GM23338 (cell line): ENCODE measurements at regions not wholly inside any gene's neighbourhood (a gene's known extent, or its start where the extent isn't known, plus 50 kb on each side); places are given as distances from the start of the nearest gene placed in this dataset.

ENCODE experiments used
- ATAC-seq: fragments of 200-7000 bp; cut with Tn5 transposase; 3 replicates; pipeline ENCODE4 v1.9.1; 2020
- DNase-seq: peaks from one replicate; pipeline ENCODE4 v3.0.0-alpha.2; 2015; ENCODE audit warnings: low spot score
- H2AFZ ChIP-seq: fragments of 200-600 bp; sonication (generic); 2 replicates; pipeline ENCODE4 v1.8.0; 2016; ENCODE audit warnings: antibody characterized with exemption, mild to moderate bottlenecking, moderate library complexity
- H3F3A ChIP-seq: fragments of 200-600 bp; sonication (generic); replicated peaks from 2 replicates; pipeline ENCODE4 v1.8.0; 2017; ENCODE audit warnings: antibody characterized with exemption, mixed run types, low read depth
- H3K27ac ChIP-seq: fragments of 200-600 bp; sonication (generic); 2 replicates; pipeline ENCODE4 v1.6.1; 2016; ENCODE audit warnings: low read depth
- H3K27me3 ChIP-seq: fragments of 200-600 bp; sonication (generic); 2 replicates; pipeline ENCODE4 v1.8.0; 2016; ENCODE audit warnings: mild to moderate bottlenecking, mixed run types, moderate library complexity; ENCODE audit not compliant: insufficient read depth
- H3K36me3 ChIP-seq: fragments of 200-600 bp; sonication (generic); 2 replicates; pipeline ENCODE4 v1.8.0; 2016; ENCODE audit warnings: mild to moderate bottlenecking; ENCODE audit not compliant: insufficient read depth
- H3K4me1 ChIP-seq: fragments of 200-600 bp; sonication (generic); 2 replicates; pipeline ENCODE4 v1.8.0; 2016; ENCODE audit warnings: mild to moderate bottlenecking, moderate library complexity; ENCODE audit not compliant: insufficient read depth
- H3K4me2 ChIP-seq: fragments of 200-600 bp; sonication (generic); 2 replicates; pipeline ENCODE4 v1.7.1; 2017; ENCODE audit warnings: mixed run types
- H3K4me3 ChIP-seq: fragments of 200-600 bp; sonication (generic); 2 replicates; pipeline ENCODE4 v1.6.1; 2016; ENCODE audit warnings: mixed run types
- H3K79me2 ChIP-seq: fragments of 200-600 bp; sonication (generic); replicated peaks from 2 replicates; pipeline ENCODE4 v1.8.0; 2017; ENCODE audit warnings: mild to moderate bottlenecking; ENCODE audit not compliant: insufficient read depth
- H3K9me2 ChIP-seq: fragments of 200-600 bp; sonication (generic); 2 replicates; pipeline ENCODE4 v1.8.0; 2017; ENCODE audit not compliant: insufficient read depth
- H4K20me1 ChIP-seq: fragments of 200-600 bp; sonication (generic); replicated peaks from 2 replicates; pipeline ENCODE4 v1.8.0; 2017; ENCODE audit warnings: mild to moderate bottlenecking; ENCODE audit not compliant: insufficient read depth
- H3K27ac Mint-ChIP-seq: 2 replicates; pipeline ENCODE4 v1.8.0; 2020; ENCODE audit warnings: inconsistent platforms, mild to moderate bottlenecking, moderate library complexity, mixed read lengths
- H3K27me3 Mint-ChIP-seq: 3 replicates; pipeline ENCODE4 v1.8.0; 2022; ENCODE audit warnings: low read depth, mild to moderate bottlenecking, moderate library complexity, mixed read lengths, inconsistent platforms; ENCODE audit not compliant: insufficient read depth, poor library complexity
- H3K36me3 Mint-ChIP-seq: 3 replicates; pipeline ENCODE4 v1.8.0; 2021; ENCODE audit warnings: low read depth, mild to moderate bottlenecking, inconsistent platforms, moderate library complexity, mixed read lengths
- H3K4me1 Mint-ChIP-seq: 3 replicates; pipeline ENCODE4 v1.8.0; 2020; ENCODE audit warnings: mild to moderate bottlenecking, inconsistent platforms, mixed read lengths
- H3K4me3 Mint-ChIP-seq: 3 replicates; pipeline ENCODE4 v1.8.0; 2021; ENCODE audit warnings: moderate library complexity, mild to moderate bottlenecking, inconsistent platforms, mixed read lengths
- H3K9me3 Mint-ChIP-seq: 3 replicates; pipeline ENCODE4 v1.8.0; 2020; ENCODE audit warnings: moderate library complexity, mild to moderate bottlenecking, inconsistent platforms, mixed read lengths
- CTCF ChIP-seq, 2 experiments: fragments of 200-600 bp in 1 of 2; sonication (generic) in 1 of 2; conservative IDR thresholded peaks; 2 replicates each; pipeline versions ENCODE4 v1.5.1 to v1.6.1; 2016 to 2017; ENCODE audit warnings: antibody characterized with exemption in 2 of 2, low read depth in 2 of 2, mild to moderate bottlenecking in 2 of 2, moderate library complexity in 1 of 2
- ETS1 ChIP-seq: IDR thresholded peaks from 2 replicates; pipeline ENCODE4 v1.6.1; 2016; ENCODE audit warnings: antibody characterized with exemption
- EZH2 ChIP-seq: fragments of 200-600 bp; sonication (generic); IDR thresholded peaks from one replicate; pipeline ENCODE4 v1.8.0; 2017; ENCODE audit warnings: antibody characterized with exemption, mild to moderate bottlenecking, low read depth; ENCODE audit not compliant: unreplicated experiment
- EZH2phosphoT487 ChIP-seq: fragments of 200-600 bp; sonication (generic); IDR thresholded peaks from one replicate; pipeline ENCODE4 v1.8.1; 2018; ENCODE audit warnings: antibody characterized with exemption; ENCODE audit not compliant: unreplicated experiment
- JUNB ChIP-seq: IDR thresholded peaks from one replicate; pipeline ENCODE4 v1.6.1; 2016; ENCODE audit warnings: antibody characterized with exemption; ENCODE audit not compliant: unreplicated experiment
- NANOG ChIP-seq: IDR thresholded peaks from 2 replicates; pipeline ENCODE4 v1.6.1; 2016; ENCODE audit warnings: antibody characterized with exemption, borderline replicate concordance
- POLR2AphosphoS5 ChIP-seq: IDR thresholded peaks from 2 replicates; pipeline ENCODE4 v1.6.1; 2016; ENCODE audit warnings: antibody characterized with exemption, low read depth
- REST ChIP-seq: IDR thresholded peaks from one replicate; pipeline ENCODE4 v1.6.1; 2018; ENCODE audit warnings: antibody characterized with exemption; ENCODE audit not compliant: unreplicated experiment
- STAT1 ChIP-seq: IDR thresholded peaks from one replicate; pipeline ENCODE4 v1.6.1; 2016; ENCODE audit warnings: antibody characterized with exemption; ENCODE audit not compliant: unreplicated experiment
- ZNF331 ChIP-seq: fragments of 250-450 bp; sonication (Bioruptor Pico); IDR thresholded peaks from 2 replicates; pipeline ENCODE4 v1.5.0; 2020; ENCODE audit warnings: low read depth, mild to moderate bottlenecking, moderate library complexity
- ZNF462 ChIP-seq: fragments of 250-450 bp; sonication (Bioruptor Pico); IDR thresholded peaks from 2 replicates; pipeline ENCODE4 v1.5.0; 2020; ENCODE audit warnings: mild to moderate bottlenecking, moderate library complexity

- TF ChIP-seq ZNF462 (CRISPR knock-in tag): no peak
- no peak for TF ChIP-seq ETS1
Observed at GRCh38 chr18:64259871-64260270, 111.0 kb upstream of the LINC00305 start (continued).

- Histone ChIP-seq H3K79me2 (no peaks in the 10 kb centered on the region), H3K27me3 (no peaks in the 10 kb centered on the region), H3K9me2 (no peaks in the 10 kb centered on the region), H3K4me2 (no peak overlapping the region), H4K20me1 (no peaks in the 10 kb centered on the region), H3F3A (no peaks in the 10 kb centered on the region), H3K4me1 (no peaks in the 10 kb centered on the region), H3K27ac (no peak overlapping the region), H3K4me3 (no peak overlapping the region), H2AFZ (0 out of 2 replicates have a peak overlapping the region, but pooled peaks have one; percentile 11), H3K36me3 (no peaks in the 10 kb centered on the region)
- no peak for DNase-seq
- ATAC-seq: no peak
- no peaks in the 10 kb centered on the region for H3K27me3 Mint-ChIP-seq
- peaks cover 2% of the 10 kb centered on the region; the same call in 2 of the 3 replicates for H3K9me3 Mint-ChIP-seq
- no peak overlapping the region for H3K27ac Mint-ChIP-seq
- H3K4me3 Mint-ChIP-seq: no peak overlapping the region
- peaks cover 2% of the 10 kb centered on the region; the same call in 2 of the 3 replicates for H3K4me1 Mint-ChIP-seq
- H3K36me3 Mint-ChIP-seq: no peaks in the 10 kb centered on the region
- TF ChIP-seq POLR2AphosphoS5 (no peak), ETS1 (no peak), STAT1 (no peak), ZNF331 (CRISPR knock-in tag) (no peak), EZH2 (no peak), NANOG (no peak), CTCF (conservative IDR thresholded peaks at IDR 0.05; ENCODE audit: low read depth in 2 of 2) (no peak), JUNB (no peak), EZH2phosphoT487 (no peak), REST (no peak)
Observed at GRCh38 chr18:64258111-64258650, 109.3 kb upstream of the LINC00305 start.
